ENCODE measurements at regions not wholly inside any gene's neighbourhood (a gene's known extent, or its start where the extent isn't known, plus 50 kb on each side); places are given as distances from the start of the nearest gene placed in this dataset.

GRCh38 chr18:34525244-34525643 is 184.9 kb upstream of the DTNA start:
- TF ChIP-seq CTCF (IDR thresholded peaks at IDR 0.05) (no peak), POLR2A (IDR thresholded peaks at IDR 0.05) (no peak)
